ENCODE measurements at regions not wholly inside any gene's neighbourhood (a gene's known extent, or its start where the extent isn't known, plus 50 kb on each side); places are given as distances from the start of the nearest gene placed in this dataset.

DNA sequence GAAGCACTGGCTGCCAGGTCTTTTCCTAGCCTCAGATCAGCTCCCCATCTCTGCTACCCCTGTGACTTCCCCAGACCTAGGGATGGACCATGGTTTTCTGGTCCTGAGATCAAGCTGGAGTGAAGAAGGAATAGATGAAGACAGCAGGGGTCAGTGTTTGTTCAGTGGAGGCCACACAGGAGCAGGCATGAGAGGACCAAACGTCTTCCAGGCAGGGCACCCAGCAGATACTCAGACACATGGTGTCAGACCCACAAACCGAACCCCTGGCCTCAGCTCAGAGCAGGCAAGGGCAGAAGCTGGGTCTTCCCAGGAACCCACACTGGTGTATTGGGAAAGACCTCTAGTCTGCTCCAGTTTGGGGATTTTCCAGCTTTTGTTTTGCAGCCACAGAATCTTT, 189.7 kb downstream of the IRX5 start:
- TF ChIP-seq POLR2A (IDR thresholded peaks at IDR 0.05), result no peak
- TF ChIP-seq, protein P1, sequence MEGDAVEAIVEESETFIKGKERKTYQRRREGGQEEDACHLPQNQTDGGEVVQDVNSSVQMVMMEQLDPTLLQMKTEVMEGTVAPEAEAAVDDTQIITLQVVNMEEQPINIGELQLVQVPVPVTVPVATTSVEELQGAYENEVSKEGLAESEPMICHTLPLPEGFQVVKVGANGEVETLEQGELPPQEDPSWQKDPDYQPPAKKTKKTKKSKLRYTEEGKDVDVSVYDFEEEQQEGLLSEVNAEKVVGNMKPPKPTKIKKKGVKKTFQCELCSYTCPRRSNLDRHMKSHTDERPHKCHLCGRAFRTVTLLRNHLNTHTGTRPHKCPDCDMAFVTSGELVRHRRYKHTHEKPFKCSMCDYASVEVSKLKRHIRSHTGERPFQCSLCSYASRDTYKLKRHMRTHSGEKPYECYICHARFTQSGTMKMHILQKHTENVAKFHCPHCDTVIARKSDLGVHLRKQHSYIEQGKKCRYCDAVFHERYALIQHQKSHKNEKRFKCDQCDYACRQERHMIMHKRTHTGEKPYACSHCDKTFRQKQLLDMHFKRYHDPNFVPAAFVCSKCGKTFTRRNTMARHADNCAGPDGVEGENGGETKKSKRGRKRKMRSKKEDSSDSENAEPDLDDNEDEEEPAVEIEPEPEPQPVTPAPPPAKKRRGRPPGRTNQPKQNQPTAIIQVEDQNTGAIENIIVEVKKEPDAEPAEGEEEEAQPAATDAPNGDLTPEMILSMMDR (IDR thresholded peaks at IDR 0.05), result no peak
- no peak for TF ChIP-seq EP300 (IDR thresholded peaks at IDR 0.05)

Data from tibial nerve (tissue), 4 donors.